OCI-LY3 (cell line): ENCODE measurements at regions not wholly inside any gene's neighbourhood (a gene's known extent, or its start where the extent isn't known, plus 50 kb on each side); places are given as distances from the start of the nearest gene placed in this dataset.
"Not testable (repeated sequence)": the region's sequence is repeated elsewhere in the genome, so short reads cannot be mapped to it uniquely, and the experiment has no call there.

ENCODE experiments used
- EZH2phosphoT487 ChIP-seq: fragments of 200-600 bp; shearing (Covaris generic); IDR thresholded peaks from 2 replicates; pipeline ENCODE4 v1.6.1; 2018; ENCODE audit warnings: antibody characterized with exemption, mixed run types, low read depth
- TF ChIP-seq, protein P1 (sequence below): fragments of 200-600, 300-600 bp; sonication (generic); IDR thresholded peaks from 2 replicates; pipeline ENCODE4 v1.5.1; 2014; ENCODE audit warnings: antibody characterized with exemption, low read length, low read depth

GRCh38 chr2:215889240-215889969, 123.9 kb downstream of the MREG start:
- TF ChIP-seq, protein P1, sequence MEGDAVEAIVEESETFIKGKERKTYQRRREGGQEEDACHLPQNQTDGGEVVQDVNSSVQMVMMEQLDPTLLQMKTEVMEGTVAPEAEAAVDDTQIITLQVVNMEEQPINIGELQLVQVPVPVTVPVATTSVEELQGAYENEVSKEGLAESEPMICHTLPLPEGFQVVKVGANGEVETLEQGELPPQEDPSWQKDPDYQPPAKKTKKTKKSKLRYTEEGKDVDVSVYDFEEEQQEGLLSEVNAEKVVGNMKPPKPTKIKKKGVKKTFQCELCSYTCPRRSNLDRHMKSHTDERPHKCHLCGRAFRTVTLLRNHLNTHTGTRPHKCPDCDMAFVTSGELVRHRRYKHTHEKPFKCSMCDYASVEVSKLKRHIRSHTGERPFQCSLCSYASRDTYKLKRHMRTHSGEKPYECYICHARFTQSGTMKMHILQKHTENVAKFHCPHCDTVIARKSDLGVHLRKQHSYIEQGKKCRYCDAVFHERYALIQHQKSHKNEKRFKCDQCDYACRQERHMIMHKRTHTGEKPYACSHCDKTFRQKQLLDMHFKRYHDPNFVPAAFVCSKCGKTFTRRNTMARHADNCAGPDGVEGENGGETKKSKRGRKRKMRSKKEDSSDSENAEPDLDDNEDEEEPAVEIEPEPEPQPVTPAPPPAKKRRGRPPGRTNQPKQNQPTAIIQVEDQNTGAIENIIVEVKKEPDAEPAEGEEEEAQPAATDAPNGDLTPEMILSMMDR = not testable (repeated sequence)
- TF ChIP-seq EZH2phosphoT487 = not testable (repeated sequence)
